Stimulated activated naive CD8-positive, alpha-beta T cell treated with anti-CD3 and anti-CD28 coated beads, Interleukin-15, amount 100 ng/mL, for 72 hours (primary cell): ENCODE measurements at regions not wholly inside any gene's neighbourhood (a gene's known extent, or its start where the extent isn't known, plus 50 kb on each side); places are given as distances from the start of the nearest gene placed in this dataset.
A peak's percentile ranks its signal among the peaks of the same experiment; 100 is the strongest.

Source experiments
- ATAC-seq: fragments of 150-1000 bp; cut with Tn5 transposase; 2 replicates; pipeline ENCODE4 v1.10.0; 2021; ENCODE audit warnings: mild to moderate bottlenecking, moderate library complexity
- DNase-seq, 2 donors: peaks; one replicate each; pipeline ENCODE4 v3.0.0; 2021 to 2022
- H3K27ac Mint-ChIP-seq, 2 donors: one replicate each; pipeline ENCODE4 v1.8.0; 2022; ENCODE audit warnings: mild to moderate bottlenecking in 2 of 2, mixed read lengths in 2 of 2, moderate library complexity in 2 of 2
- H3K27me3 Mint-ChIP-seq: one replicate; pipeline ENCODE4 v1.8.0; 2022; ENCODE audit warnings: mixed read lengths
- H3K4me1 Mint-ChIP-seq: one replicate; pipeline ENCODE4 v1.8.0; 2022; ENCODE audit warnings: mild to moderate bottlenecking, mixed read lengths
- H3K4me3 Mint-ChIP-seq, 2 donors: one replicate each; pipeline ENCODE4 v1.8.0; 2022; ENCODE audit warnings: mild to moderate bottlenecking in 2 of 2, mixed read lengths in 2 of 2, moderate library complexity in 1 of 2
- H3K9me3 Mint-ChIP-seq, 2 donors: one replicate each; pipeline ENCODE4 v1.8.0; 2022; ENCODE audit warnings: mixed read lengths in 2 of 2

DNA sequence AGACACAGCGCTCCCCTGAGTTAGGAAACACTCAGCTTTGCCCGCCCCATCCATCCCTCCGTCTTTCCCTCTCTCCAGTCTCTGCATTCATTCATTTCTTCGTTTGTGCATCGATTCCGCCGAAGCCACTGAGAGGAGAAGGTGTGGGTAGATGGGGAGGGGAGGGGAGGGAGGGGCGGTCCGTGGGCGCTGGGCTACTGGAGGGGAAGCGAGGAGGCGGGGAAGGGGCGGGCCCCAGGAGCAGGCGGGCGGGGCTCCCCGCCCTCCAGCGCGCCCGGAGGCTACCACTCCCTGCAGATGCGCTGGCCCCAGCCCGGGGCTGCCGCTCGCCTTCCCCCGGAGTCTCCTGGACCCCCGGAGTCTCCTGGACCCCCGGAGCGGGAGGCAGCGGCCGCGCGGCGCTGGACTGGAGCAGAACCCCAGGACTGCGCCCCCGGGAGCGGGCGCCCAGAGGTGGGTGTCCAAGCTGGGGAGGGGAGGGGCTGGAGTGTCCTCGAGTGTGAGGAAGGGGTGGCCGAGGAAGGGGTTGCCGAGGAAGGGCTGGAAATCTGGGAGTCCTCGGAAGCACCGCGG, 159.5 kb downstream of the C9orf152 start:
- peaks cover 32% of the 10 kb centered on the region for H3K4me1 Mint-ChIP-seq
- H3K27ac Mint-ChIP-seq: peak overlapping the region in 1 of 2 donors; percentile 15
- H3K4me3 Mint-ChIP-seq: peak overlapping the region; percentile 81 to 88
- ATAC-seq (peak; percentile 87), DNase-seq (peak; percentile 52 to 64)
- H3K27me3 Mint-ChIP-seq: peaks cover 47% of the 10 kb centered on the region
- H3K9me3 Mint-ChIP-seq: no peaks in the 10 kb centered on the region

DNA sequence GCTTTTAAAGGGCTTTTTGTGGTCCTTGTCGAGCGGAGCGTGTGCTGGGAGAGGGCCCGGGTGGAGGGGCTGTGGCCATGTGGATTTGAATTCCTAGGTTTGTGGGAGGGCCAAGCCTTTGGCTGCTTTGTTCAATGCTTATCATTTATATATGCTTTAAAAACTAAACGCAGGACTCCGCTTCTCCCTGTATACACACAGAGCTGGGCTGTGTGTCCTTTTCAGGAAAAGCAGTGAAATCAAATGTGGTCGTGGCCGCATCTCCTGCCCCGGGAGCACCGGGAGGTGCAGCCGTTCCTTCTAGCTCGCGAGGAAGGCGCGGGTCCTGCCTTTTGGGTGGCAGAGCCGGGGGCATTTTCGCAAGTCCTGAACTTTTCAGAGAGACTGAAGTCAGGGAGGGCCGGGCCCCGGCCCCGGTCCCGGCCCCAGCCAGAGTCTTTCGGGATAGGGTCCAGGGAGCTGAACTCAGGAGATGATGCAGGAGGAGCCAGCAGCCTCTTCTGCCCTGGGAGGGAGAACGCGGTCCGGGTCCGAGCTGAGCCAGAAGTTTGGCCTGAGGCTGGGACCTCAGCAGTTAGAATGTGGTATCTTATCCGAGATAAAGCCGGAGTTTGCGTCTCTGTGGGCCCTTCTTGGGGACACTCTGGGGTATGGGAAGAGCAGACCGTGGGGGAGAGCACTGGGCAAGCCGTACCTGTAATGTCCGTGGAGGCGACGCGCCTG, 158.8 kb downstream of the C9orf152 start:
- H3K27ac Mint-ChIP-seq: no peak overlapping the region
- H3K4me1 Mint-ChIP-seq: peaks cover 32% of the 10 kb centered on the region

DNA sequence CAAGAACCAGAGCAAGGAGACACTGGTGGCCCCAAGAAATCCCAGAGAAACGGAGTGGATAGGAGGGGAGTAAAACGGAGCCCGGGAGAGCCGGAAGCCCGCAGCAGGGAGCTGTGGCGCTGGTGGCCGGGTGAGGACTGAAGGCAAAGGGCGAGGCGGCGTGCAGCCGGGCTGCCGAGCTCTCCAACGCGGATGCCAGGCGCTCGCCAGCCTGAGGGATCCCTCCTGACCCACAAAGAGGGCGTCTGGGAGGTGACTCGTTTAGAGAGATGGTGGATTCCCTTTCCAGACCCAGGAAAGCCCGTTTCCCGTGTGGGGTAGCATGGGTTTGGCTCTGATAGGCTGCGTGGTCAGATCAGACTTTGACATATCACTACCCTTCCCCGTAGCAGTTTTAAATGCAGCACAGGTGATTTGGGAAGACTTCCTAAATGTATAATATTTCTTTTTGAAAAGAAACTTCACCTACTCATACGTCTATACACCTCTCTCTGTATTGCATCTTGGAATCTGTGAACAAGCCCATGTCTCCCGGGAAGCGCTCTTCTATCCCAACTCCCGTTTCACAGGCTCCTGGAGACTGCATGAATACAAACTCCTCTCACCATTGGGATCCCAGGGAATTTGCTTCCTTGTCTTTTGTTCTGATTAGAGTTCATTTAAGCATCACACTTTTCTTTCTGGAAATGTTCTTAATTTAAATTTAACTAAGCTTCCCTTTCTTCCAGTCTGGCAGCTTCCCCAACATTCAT, 158.1 kb downstream of the C9orf152 start:
- no peaks in the 10 kb centered on the region for H3K9me3 Mint-ChIP-seq
- peak overlapping the region; percentile 81 to 88 for H3K4me3 Mint-ChIP-seq
- no peak for ATAC-seq
- peak; percentile 4 to 10 for DNase-seq
- H3K4me1 Mint-ChIP-seq: peaks cover 32% of the 10 kb centered on the region
- peak overlapping the region in 1 of 2 donors; percentile 97 for H3K27ac Mint-ChIP-seq
- peaks cover 47% of the 10 kb centered on the region for H3K27me3 Mint-ChIP-seq

More for the DNA sequence above, 158.8 kb downstream of the C9orf152 start:
- peak overlapping the region; percentile 81 to 88 for H3K4me3 Mint-ChIP-seq
- no peaks in the 10 kb centered on the region for H3K9me3 Mint-ChIP-seq
- H3K27me3 Mint-ChIP-seq: peaks cover 47% of the 10 kb centered on the region
- DNase-seq (peak in 1 of 2 donors; percentile 9), ATAC-seq (peak; percentile 24)

DNA sequence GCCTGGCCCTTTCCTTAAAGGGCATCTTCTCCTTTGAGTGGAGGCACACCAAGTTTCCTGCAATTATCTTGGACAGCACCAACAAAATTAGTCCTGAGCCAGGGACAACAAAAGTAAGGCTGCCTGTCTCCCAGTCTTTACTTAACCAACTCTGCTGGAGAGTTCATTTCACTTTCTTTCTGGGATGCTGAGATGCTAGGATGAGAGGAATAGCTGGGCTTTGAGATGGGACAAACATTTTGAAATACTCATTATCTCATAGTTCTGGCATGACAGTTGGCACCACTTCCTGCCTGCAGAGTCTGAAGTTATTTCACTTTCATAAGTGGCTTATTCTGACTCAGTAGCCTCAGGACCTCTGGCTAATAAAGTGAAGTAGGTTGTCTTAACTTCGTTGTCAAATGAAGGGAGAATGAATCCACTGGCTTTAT, 157.0 kb downstream of the C9orf152 start:
- Mint-ChIP-seq H3K27me3 (peaks cover 47% of the 10 kb centered on the region), H3K4me3 (peak overlapping the region; percentile 46 to 62), H3K9me3 (no peaks in the 10 kb centered on the region), H3K27ac (no peak overlapping the region), H3K4me1 (peaks cover 32% of the 10 kb centered on the region)
- ATAC-seq: peak; percentile 72
- DNase-seq: peak; percentile 3 to 25

GRCh38 chr9:110056062-110056461, 151.9 kb downstream of the C9orf152 start:
- Mint-ChIP-seq H3K27ac (no peak overlapping the region), H3K4me1 (peaks cover 2% of the 10 kb centered on the region), H3K9me3 (no peaks in the 10 kb centered on the region), H3K4me3 (no peak overlapping the region), H3K27me3 (peaks cover under 1% of the 10 kb centered on the region)
- DNase-seq: no peak
- ATAC-seq: no peak

- Mint-ChIP-seq H3K4me3 (no peak overlapping the region), H3K27ac (no peak overlapping the region), H3K9me3 (no peaks in the 10 kb centered on the region), H3K27me3 (no peaks in the 10 kb centered on the region), H3K4me1 (no peaks in the 10 kb centered on the region)
- DNase-seq: peak; percentile 20 to 32
- ATAC-seq: peak; percentile 35
Observed at GRCh38 chr9:110058304-110058953, 149.5 kb downstream of the C9orf152 start.

DNA sequence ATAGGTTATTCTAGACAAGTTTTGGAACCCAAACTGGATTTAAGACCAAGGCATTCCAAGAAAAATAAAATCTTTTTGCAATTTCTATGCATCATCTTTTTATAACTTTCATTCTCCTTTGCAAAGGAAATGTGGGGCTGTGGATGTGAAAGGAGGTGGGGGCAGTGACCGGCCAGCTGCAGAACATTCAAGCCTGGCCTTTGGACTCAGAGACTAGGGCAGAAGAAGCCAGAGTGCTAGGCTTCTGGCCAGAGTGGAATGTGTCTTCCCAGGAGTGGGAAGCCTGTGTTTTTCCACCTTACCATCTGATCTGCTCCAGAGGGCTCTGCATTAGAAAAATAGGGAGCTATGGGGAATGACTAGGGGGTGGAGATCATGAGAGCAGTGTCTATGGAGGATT, 148.5 kb downstream of the C9orf152 start:
- DNase-seq (no peak), ATAC-seq (no peak)
- no peaks in the 10 kb centered on the region for H3K9me3 Mint-ChIP-seq
- H3K27ac Mint-ChIP-seq: no peak overlapping the region
- no peaks in the 10 kb centered on the region for H3K27me3 Mint-ChIP-seq
- H3K4me3 Mint-ChIP-seq: no peak overlapping the region
- H3K4me1 Mint-ChIP-seq: no peaks in the 10 kb centered on the region

DNA sequence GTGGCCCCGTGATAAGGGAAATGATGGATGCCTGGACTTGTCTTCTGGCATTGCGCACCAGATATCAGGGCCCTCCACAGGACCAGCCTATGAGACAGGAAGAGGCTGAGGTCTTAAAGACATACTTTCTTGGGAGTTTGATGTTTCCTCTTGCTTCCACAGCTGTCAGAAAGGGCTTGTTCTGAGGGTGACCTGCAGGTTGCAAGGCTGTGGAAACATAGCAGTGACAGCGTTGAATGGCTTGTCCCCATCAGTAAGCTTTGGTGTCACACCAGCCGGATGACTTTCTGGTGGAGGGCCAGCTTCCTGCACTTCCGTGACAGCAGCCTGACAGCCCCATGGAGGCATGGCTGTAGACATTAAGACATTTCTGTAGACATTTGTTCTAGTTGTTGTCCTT, 143.2 kb downstream of the C9orf152 start:
- Mint-ChIP-seq H3K27ac (no peak overlapping the region), H3K4me3 (no peak overlapping the region), H3K27me3 (no peaks in the 10 kb centered on the region), H3K4me1 (no peaks in the 10 kb centered on the region), H3K9me3 (peaks cover 0 to 4% of the 10 kb centered on the region in 2 donors)
- ATAC-seq (no peak), DNase-seq (no peak)

- no peaks in the 10 kb centered on the region for H3K4me1 Mint-ChIP-seq
- ATAC-seq (no peak), DNase-seq (no peak)
- H3K4me3 Mint-ChIP-seq: no peak overlapping the region
- H3K9me3 Mint-ChIP-seq: peaks cover 0 to 4% of the 10 kb centered on the region in 2 donors
- no peak overlapping the region for H3K27ac Mint-ChIP-seq
- H3K27me3 Mint-ChIP-seq: no peaks in the 10 kb centered on the region
Observed at GRCh38 chr9:110065532-110065931, 142.4 kb downstream of the C9orf152 start.

DNA sequence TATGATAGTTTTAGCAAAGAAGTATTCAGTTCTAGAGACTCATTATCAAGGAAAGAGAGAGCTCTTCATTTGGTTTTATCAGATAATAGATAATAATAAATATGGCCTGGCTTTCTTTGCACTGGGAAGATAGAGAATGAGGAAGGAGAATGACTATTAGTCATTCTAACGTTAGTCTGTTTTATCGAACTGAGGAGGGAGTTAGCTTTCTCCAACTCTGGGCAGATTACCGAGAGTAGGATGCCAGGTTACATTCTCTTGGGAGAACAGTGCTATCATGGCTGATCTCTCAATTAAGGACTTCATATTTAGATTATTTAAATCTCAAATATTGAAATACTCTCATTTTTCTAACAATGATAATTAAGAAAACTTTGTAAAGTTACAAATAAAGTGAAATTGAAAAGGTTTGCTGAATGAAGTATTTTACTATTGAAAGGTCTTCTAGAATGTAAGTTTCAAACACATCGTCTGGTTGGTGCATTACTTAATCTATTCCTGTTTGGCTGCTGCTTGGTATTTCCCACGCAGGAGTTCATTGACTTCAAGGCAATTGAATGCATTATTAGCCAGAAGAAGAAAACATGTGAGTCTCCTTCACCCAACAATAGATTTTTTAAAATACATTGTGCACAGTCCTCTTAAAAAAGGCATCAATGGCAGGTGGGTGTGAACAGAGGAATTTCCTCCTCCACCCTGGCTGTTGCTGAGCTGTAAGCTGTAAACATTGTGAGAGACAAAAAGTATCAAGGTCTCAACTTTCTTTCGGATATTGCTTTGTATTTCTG, 140.8 kb downstream of the C9orf152 start:
- H3K4me3 Mint-ChIP-seq: no peak overlapping the region
- H3K9me3 Mint-ChIP-seq: peaks cover 0 to 4% of the 10 kb centered on the region in 2 donors
- no peak for ATAC-seq
- no peak overlapping the region for H3K27ac Mint-ChIP-seq
- H3K27me3 Mint-ChIP-seq: no peaks in the 10 kb centered on the region
- H3K4me1 Mint-ChIP-seq: no peaks in the 10 kb centered on the region
- DNase-seq: no peak

DNA sequence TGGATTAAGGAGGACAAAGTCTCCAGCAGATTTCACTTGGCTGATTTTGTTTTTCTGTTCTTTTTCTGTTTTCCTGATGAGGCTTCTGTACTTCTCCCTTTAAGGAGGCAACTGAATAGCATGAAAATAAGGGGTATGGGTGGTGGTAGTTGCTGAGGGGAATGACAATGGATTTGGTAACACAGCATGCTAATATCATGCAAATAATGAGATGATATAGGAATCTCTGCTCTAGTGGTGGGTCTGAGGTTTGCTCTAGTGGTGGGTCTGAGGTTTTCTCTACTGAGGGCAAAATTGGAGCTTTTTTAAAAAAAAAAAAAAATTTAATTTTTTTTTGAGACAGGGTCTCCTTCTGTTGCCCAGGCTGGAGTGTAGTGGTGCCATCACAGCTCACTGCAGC, 139.7 kb downstream of the C9orf152 start:
- no peaks in the 10 kb centered on the region for H3K27me3 Mint-ChIP-seq
- no peak overlapping the region for H3K4me3 Mint-ChIP-seq
- DNase-seq (no peak), ATAC-seq (no peak)
- no peaks in the 10 kb centered on the region for H3K4me1 Mint-ChIP-seq
- no peak overlapping the region for H3K27ac Mint-ChIP-seq
- H3K9me3 Mint-ChIP-seq: peaks cover 0 to 4% of the 10 kb centered on the region in 2 donors

GRCh38 chr9:110069326-110070248, 138.4 kb downstream of the C9orf152 start:
- ATAC-seq: no peak
- Mint-ChIP-seq H3K27ac (no peak overlapping the region), H3K4me3 (no peak overlapping the region), H3K4me1 (no peaks in the 10 kb centered on the region), H3K9me3 (peaks cover 0 to 4% of the 10 kb centered on the region in 2 donors), H3K27me3 (no peaks in the 10 kb centered on the region)
- DNase-seq: no peak

DNA sequence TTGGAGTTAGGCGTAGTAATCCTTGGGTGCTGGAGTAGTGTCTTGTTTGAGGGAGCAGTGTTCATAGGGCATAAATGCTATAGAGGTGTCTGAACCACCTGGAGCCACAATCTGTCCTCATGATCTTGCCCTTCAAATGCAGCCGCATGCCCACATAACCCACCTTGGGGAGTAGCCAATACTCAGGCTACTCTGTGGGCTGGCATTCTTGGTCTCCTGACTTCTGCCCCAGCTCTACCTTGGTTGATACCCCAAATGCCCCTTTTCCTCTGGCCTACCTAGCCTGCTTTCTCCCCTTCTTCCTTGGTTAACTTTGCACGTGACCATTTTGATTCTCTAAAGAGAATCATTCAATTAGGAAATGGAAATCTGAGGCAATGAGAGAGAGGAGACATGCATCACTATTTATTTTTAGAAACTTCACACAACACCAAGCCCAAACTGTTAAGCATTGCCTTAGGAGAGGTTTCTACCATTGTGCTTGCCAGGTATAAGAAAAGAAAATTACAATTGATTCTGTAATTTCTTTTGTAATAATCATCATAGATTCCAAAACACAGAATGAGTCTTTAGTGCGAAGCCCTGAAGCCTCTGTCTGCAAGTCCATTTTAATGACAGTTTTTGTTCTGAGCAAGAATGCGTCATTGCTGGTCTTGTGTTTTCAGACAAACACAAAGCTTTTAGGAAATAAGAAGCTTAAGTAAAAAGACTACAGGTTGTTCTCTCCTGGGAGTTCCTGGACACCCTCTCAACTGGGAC, 135.2 kb downstream of the C9orf152 start:
- H3K27me3 Mint-ChIP-seq: no peaks in the 10 kb centered on the region
- H3K27ac Mint-ChIP-seq: no peak overlapping the region
- no peaks in the 10 kb centered on the region for H3K9me3 Mint-ChIP-seq
- DNase-seq (no peak), ATAC-seq (no peak)
- H3K4me3 Mint-ChIP-seq: no peak overlapping the region
- no peaks in the 10 kb centered on the region for H3K4me1 Mint-ChIP-seq
